ENCODE measurements at regions not wholly inside any gene's neighbourhood (a gene's known extent, or its start where the extent isn't known, plus 50 kb on each side); places are given as distances from the start of the nearest gene placed in this dataset.

GRCh38 chr7:16061630-16062029, 359.7 kb downstream of the CRPPA start:
- Histone ChIP-seq H3K9me3 (replicated peaks; ENCODE audit: insufficient read depth, low read length) (no peaks in the 10 kb centered on the region), H3K9ac (ENCODE audit: low read length) (no peak overlapping the region), H3K36me3 (replicated peaks; ENCODE audit: insufficient read depth, low read length) (no peaks in the 10 kb centered on the region), H3K4me3 (ENCODE audit: low read length) (no peak overlapping the region), H2AFZ (ENCODE audit: low read length) (no peak overlapping the region), H3K4me2 (ENCODE audit: low read depth, low read length) (no peak overlapping the region), H4K20me1 (ENCODE audit: insufficient read depth, low read length) (no peaks in the 10 kb centered on the region), H3K4me1 (ENCODE audit: low read length) (no peaks in the 10 kb centered on the region), H3K9me2 (replicated peaks; ENCODE audit: insufficient read depth, low read length) (no peaks in the 10 kb centered on the region), H3K27ac (ENCODE audit: low read length) (no peak overlapping the region), H3K27me3 (replicated peaks; ENCODE audit: insufficient read depth, low read length) (no peaks in the 10 kb centered on the region), H3F3A (ENCODE audit: insufficient read depth, low read length) (no peaks in the 10 kb centered on the region), H3K79me2 (ENCODE audit: low read length) (no peaks in the 10 kb centered on the region)
- no peak for DNase-seq
- TF ChIP-seq CTCF (IDR thresholded peaks at IDR 0.05; ENCODE audit: low read length): no peak
- TF ChIP-seq EZH2phosphoT487 (IDR thresholded peaks at IDR 0.05; ENCODE audit: low read length): no peak
- TF ChIP-seq EZH2 (optimal IDR thresholded peaks at IDR 0.05; ENCODE audit: low read depth, low read length): no peak

DNA sequence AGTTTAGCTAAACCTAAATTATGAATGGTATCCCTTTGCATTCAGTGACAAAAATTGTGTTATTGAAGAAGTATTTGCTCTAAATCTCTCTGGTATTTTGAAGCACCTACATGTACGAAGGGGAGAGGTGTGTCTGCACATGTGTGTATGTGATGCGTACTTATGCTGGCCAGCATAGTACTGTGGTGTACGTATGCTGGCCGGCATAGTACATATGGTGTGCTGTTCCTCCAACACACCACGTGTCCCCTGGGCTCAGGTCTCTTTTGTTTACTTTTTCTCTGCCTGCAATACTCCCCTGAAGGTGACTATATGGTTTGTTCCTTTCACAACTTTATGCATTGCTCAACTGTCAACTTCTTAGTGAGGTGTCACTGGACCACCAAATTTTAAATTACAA, 360.3 kb downstream of the CRPPA start:
- Histone ChIP-seq H3K4me1 (ENCODE audit: low read length) (0 out of 2 replicates have a peak, but pooled peaks cover 2% of the 10 kb centered on the region), H3K4me2 (ENCODE audit: low read depth, low read length) (no peak overlapping the region), H3K27ac (ENCODE audit: low read length) (no peak overlapping the region), H2AFZ (ENCODE audit: low read length) (no peak overlapping the region), H3K9ac (ENCODE audit: low read length) (no peak overlapping the region), H3F3A (ENCODE audit: insufficient read depth, low read length) (no peaks in the 10 kb centered on the region), H4K20me1 (ENCODE audit: insufficient read depth, low read length) (no peaks in the 10 kb centered on the region), H3K9me2 (replicated peaks; ENCODE audit: insufficient read depth, low read length) (no peaks in the 10 kb centered on the region), H3K79me2 (ENCODE audit: low read length) (no peaks in the 10 kb centered on the region), H3K27me3 (replicated peaks; ENCODE audit: insufficient read depth, low read length) (no peaks in the 10 kb centered on the region), H3K36me3 (replicated peaks; ENCODE audit: insufficient read depth, low read length) (no peaks in the 10 kb centered on the region), H3K9me3 (replicated peaks; ENCODE audit: insufficient read depth, low read length) (no peaks in the 10 kb centered on the region), H3K4me3 (ENCODE audit: low read length) (no peak overlapping the region)
- DNase-seq: no peak
- TF ChIP-seq EZH2phosphoT487 (IDR thresholded peaks at IDR 0.05; ENCODE audit: low read length): no peak
- TF ChIP-seq EZH2 (optimal IDR thresholded peaks at IDR 0.05; ENCODE audit: low read depth, low read length): no peak
- TF ChIP-seq CTCF (IDR thresholded peaks at IDR 0.05; ENCODE audit: low read length): no peak

GRCh38 chr7:16060502-16060901, 360.8 kb downstream of the CRPPA start:
- no peaks in the 10 kb centered on the region for H3F3A ChIP-seq (ENCODE audit: insufficient read depth, low read length)
- H3K4me3 ChIP-seq (ENCODE audit: low read length): no peak overlapping the region
- H3K27ac ChIP-seq (ENCODE audit: low read length): no peak overlapping the region
- no peak overlapping the region for H2AFZ ChIP-seq (ENCODE audit: low read length)
- no peak for TF ChIP-seq CTCF (IDR thresholded peaks at IDR 0.05; ENCODE audit: low read length)
- no peaks in the 10 kb centered on the region for H4K20me1 ChIP-seq (ENCODE audit: insufficient read depth, low read length)
- H3K4me1 ChIP-seq (ENCODE audit: low read length): 0 out of 2 replicates have a peak, but pooled peaks cover 5% of the 10 kb centered on the region
- no peaks in the 10 kb centered on the region for H3K27me3 ChIP-seq (replicated peaks; ENCODE audit: insufficient read depth, low read length)
- H3K79me2 ChIP-seq (ENCODE audit: low read length): no peaks in the 10 kb centered on the region
- H3K9me2 ChIP-seq (replicated peaks; ENCODE audit: insufficient read depth, low read length): no peaks in the 10 kb centered on the region
- no peak overlapping the region for H3K4me2 ChIP-seq (ENCODE audit: low read depth, low read length)
- DNase-seq: no peak
- no peak overlapping the region for H3K9ac ChIP-seq (ENCODE audit: low read length)
- H3K36me3 ChIP-seq (replicated peaks; ENCODE audit: insufficient read depth, low read length): no peaks in the 10 kb centered on the region
- no peaks in the 10 kb centered on the region for H3K9me3 ChIP-seq (replicated peaks; ENCODE audit: insufficient read depth, low read length)

Measured in MM.1S (cell line).